GM10248 (cell line): ENCODE measurements at regions not wholly inside any gene's neighbourhood (a gene's known extent, or its start where the extent isn't known, plus 50 kb on each side); places are given as distances from the start of the nearest gene placed in this dataset.

Experiments used
- CTCF ChIA-PET: fragments of 300-600 bp; sonication (Branson Sonifier 250); formaldehyde crosslinking; extraction: SDS; loops from one replicate; lab custom pipeline; 2021; ENCODE audit warnings: antibody characterized with exemption; lab: Yijun Ruan, JAX
- POLR2A ChIA-PET: fragments of 350-650 bp; sonication (Branson Sonifier 250); formaldehyde crosslinking; extraction: SDS; loops from one replicate; lab custom pipeline; 2020; ENCODE audit warnings: antibody characterized with exemption; lab: Yijun Ruan, JAX
- DNase-seq: peaks from one replicate; pipeline ENCODE4 v3.0.0; 2012; ENCODE audit errors: extremely low spot score
- TF ChIP-seq, protein P1 (sequence below): IDR thresholded peaks from 2 replicates; pipeline ENCODE4 v1.5.1; 2012; ENCODE audit warnings: mild to moderate bottlenecking, low read depth; ENCODE audit errors: extremely low read depth, missing control alignments, control extremely low read depth

DNA sequence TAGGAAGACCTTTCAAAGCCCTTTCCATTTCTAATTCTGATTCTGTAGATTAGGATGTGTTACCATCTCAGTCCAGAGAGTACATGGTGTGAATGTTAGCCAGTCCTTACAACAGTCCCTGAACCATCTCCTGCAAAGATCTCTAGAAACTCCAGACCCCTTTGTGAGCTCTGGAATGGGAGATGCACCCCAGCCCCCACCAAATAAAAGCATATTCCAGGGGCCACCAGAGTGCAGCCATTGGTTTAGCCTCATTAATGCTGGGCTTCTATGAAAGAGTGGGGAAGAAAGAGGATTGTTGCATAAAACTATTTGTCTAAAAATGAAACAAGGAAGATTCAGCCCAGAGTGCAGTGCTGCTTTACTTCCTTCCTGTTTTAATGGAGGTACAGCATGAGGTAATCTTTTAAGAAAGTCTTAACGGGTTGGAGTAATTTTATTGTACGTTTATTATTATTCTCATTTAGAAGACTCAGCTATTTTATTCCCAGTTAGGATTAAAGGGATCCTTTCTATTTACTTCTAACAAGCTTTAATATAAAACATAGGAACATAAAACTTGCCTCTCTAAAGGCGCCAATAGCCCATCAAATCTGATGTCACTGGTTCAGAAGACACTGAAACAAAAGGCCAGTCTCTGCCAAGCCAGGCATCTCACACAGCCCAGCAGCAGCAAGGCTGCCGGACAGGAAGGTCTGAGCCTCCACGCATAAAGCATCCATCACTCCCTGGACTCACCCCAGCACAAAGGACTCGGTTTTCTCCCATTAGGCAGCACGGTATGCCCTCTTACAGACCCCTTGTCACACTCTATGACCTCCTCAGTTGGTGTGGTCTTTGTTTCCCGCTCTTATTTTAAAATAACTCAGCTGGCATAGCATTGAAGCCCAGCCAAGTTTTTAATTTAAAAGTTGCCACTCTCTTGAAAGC is 203.9 kb upstream of the BLID start:
- no peak for DNase-seq
- CTCF ChIA-PET = no interaction called here
- POLR2A ChIA-PET = no interaction called here
- TF ChIP-seq, protein P1, sequence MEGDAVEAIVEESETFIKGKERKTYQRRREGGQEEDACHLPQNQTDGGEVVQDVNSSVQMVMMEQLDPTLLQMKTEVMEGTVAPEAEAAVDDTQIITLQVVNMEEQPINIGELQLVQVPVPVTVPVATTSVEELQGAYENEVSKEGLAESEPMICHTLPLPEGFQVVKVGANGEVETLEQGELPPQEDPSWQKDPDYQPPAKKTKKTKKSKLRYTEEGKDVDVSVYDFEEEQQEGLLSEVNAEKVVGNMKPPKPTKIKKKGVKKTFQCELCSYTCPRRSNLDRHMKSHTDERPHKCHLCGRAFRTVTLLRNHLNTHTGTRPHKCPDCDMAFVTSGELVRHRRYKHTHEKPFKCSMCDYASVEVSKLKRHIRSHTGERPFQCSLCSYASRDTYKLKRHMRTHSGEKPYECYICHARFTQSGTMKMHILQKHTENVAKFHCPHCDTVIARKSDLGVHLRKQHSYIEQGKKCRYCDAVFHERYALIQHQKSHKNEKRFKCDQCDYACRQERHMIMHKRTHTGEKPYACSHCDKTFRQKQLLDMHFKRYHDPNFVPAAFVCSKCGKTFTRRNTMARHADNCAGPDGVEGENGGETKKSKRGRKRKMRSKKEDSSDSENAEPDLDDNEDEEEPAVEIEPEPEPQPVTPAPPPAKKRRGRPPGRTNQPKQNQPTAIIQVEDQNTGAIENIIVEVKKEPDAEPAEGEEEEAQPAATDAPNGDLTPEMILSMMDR = no peak

DNA sequence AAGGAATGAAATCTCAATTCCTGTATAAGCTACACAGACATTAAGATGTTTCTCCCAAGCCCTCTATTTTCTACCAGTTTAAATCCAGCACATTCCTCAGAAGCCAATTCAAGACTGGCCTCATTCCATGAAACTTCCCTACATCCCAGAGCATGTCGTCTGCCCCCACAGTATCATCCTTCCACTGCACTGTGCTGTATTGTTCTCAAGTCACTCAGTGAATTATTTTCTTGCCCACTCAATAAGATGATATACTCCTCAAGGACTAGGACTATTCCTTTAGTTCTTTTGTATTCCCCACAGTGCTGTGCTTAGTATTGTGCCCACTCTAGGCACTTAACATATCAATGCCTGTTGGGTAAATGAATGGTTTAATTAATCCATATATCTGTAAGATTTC is 203.1 kb upstream of the BLID start:
- TF ChIP-seq, protein P1 = no peak
- DNase-seq = no peak
- POLR2A ChIA-PET = no interaction called here
- CTCF ChIA-PET = no interaction called here

DNA sequence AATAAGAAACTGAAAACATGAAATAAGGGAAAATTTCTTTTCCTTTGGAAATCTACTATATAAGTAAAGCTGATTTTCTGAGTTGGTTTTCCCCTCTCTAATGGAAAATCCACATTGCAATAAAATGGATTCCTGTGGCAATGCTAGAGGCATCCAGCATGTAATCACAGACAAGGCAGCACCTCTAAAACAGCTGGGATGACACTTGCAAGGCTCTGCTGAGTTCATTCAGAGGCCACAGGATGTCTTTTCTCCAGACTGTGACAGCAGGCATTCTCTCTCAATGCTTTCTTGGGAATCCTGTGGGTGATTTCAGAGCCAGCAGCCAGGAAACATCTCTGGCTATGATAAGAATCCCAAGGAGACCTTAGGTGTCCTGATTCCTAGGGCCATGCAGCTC is 201.3 kb upstream of the BLID start:
- TF ChIP-seq, protein P1 = no peak
- CTCF ChIA-PET = interaction anchor here (2.0 kb wide), 1 partner anchor 9 kb away, joined by 6 read pairs; no protein-coding TSS in a partner anchor
- POLR2A ChIA-PET = no interaction called here
- DNase-seq = no peak

DNA sequence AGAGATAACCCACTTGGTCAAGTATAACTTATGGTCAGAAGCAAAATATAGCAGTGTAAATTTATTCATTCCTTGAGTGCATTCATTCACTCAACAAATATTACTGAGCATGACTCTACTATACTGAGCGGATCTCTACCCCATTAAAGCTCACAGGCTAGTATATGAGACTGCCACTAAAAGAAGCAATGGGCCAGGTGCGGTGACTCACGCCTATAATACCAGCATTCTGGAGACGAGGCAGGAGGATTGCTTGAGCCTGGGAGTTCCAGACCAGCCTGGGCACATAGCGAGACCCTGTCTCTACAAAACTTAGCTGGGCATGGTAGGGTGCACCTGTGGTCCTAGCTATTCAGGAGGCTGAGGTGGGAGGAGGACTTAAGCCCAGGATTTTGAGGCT is 197.6 kb upstream of the BLID start:
- DNase-seq = no peak
- TF ChIP-seq, protein P1 = no peak
- CTCF ChIA-PET = interaction anchor here (1.2 kb wide), 1 partner anchor 28 kb away, joined by 3 read pairs; no protein-coding TSS in a partner anchor
- POLR2A ChIA-PET = no interaction called here

DNA sequence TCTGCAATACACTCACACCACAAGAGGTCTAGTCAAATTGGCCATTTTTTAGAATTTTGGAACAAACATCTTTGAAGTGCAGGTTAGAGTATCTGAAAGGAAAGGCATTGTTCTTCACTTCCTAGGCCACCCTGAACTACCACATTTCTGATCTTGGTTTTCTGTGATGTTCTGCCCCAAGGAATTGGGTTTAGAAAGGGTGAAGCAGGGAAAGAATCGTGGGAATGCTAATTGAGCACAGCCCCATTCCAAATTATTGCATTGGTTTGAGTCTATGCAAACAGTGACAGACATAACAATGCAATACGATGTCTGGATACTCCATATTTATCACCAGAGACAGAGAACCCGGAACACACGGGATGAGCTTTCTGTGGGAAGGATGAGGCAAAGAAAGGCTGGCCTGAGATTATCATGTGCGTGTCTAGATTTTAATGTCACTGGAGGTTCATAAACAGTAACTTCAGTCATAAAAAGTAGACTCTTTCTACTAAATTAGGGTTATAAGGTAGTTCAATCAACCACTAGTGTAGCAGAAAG is 195.3 kb upstream of the BLID start:
- ChIA-PET CTCF (no interaction called here), POLR2A (no interaction called here)
- TF ChIP-seq, protein P1 = no peak
- no peak for DNase-seq

DNA sequence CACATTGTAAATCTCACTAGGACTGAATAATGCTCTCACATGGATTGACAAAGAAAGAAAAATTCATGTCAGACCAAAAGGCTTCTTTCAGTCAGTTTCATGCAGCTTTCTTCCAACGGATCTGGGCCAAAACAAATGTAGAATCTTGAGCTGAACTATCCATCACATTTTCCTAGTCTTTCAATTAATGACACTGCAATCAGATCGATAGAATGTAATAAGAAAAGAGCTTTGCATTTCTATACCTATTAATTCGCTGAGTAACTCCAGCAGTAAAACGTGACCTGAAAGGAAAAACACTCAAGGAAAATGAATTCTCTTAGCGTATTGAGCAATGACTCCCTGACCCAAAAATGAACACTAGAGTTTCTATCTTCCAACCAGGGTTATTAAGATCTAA is 194.8 kb upstream of the BLID start:
- no peak for DNase-seq
- CTCF ChIA-PET = no interaction called here
- TF ChIP-seq, protein P1 = no peak
- POLR2A ChIA-PET = no interaction called here
